GM19023 (cell line): ENCODE measurements at regions not wholly inside any gene's neighbourhood (a gene's known extent, or its start where the extent isn't known, plus 50 kb on each side); places are given as distances from the start of the nearest gene placed in this dataset.

Experiments used
- ATAC-seq: cut with Tn5 transposase; IDR thresholded peaks from one replicate; pipeline ENCODE4 v1.9.1; 2021; ENCODE audit warnings: mild to moderate bottlenecking, moderate library complexity; ENCODE audit not compliant: unreplicated experiment

DNA sequence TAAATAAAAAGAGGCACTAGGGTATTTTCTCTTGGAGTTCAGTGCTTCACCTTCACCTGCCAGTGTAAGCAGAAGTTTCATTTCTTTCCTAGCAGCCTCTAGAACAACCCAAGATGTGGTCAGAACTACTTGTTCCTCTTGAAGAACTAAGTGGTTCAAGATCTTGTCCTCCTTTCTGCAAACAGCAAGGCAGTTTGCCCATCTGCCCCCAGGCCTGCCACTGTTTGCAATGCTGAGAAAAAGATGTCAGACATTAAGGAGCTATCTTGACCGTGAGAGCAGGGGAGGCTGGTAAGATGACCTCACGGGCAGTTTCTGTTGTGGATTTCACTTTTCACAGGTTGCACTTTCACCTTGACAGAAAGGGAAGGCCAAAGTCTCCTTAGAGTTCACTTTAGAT is 52.0 kb upstream of the KLF4 start:
- peak; percentile 63 for ATAC-seq

DNA sequence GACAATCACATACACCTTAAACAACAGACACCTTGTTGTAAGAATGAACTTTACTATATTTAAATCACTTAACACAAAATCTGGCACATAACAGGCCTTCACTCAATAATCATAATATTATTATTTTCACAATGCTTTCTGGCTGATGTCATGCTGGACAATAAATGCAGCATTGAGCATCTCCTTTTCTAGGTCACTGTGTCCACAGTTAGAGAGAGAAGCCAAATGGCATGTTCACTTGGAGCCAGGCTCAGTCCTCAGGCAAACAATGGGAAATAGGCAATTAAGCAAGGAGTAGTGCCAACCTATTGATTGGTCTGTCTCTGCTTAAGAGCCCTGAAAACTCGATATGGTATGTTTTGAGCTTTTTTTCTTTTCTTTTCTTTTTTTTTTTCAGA is 50.6 kb upstream of the KLF4 start:
- ATAC-seq = no peak

DNA sequence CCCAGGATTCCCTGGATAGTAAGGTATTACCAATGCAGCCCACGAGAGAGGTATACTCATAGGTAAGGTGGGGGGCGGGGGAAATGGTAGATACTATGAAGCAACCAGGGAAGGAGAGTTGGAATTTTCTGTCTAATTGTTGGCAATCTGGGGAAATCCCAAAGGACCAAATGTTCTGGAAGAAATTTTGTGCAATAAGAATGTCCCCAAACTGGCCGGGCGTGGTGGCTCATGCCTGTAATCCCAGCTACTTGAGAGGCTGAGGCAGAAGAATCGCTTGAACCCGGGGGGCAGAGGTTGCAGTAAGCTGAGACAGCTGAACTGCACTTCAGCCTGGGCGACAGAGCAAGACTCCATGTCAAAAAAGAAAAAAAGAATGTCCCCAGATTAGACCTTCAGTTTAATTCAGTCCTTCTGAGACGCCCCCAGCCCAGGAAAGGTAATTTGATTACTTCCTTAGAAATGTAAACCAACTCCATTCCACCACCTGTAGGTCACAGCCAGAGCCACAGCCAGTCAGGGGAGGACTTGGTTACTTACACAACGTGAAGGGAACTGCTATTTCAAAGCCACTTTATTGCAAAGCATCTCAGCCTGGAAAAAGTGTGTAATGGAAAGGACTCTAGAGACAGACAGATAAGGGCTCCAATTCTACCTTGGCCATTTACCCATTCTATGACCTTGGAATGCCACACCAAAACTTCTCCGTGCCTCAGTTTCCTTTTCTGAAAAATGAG is 50.0 kb upstream of the KLF4 start:
- no peak for ATAC-seq
